ENCODE measurements at regions not wholly inside any gene's neighbourhood (a gene's known extent, or its start where the extent isn't known, plus 50 kb on each side); places are given as distances from the start of the nearest gene placed in this dataset.

DNA sequence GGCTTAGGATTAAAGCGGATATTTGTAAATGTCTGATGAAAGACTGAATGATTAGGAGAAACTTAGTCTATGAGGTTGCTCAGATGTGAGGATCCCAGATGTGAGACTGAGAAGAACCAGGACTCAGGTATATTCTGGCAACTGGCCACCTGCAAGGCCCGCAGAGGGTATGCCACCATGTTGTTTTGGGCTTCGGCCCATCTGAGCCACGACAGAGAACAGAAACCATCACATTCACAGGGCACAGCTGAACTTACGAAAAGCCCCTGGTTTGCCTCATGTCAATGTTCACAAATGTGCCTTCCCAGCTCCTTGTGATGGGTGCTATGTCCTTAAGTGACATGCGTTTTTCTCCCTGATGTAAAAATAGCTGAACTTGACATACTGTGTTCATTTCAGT lies 412.5 kb upstream of the RORA start:
- Histone ChIP-seq H3K9me3 (ENCODE audit: control insufficient read depth in 2 of 2, low read length in 2 of 2) (no peaks in the 10 kb centered on the region), H3K27ac (ENCODE audit: insufficient read depth, low read length, poor library complexity, severe bottlenecking) (no peak overlapping the region), H3K4me3 (ENCODE audit: low read depth, low read length) (no peak overlapping the region), H3K4me1 (ENCODE audit: control insufficient read depth, insufficient read depth, low read length, poor library complexity, severe bottlenecking) (no peaks in the 10 kb centered on the region), H3K27me3 (ENCODE audit: control insufficient read depth, insufficient read depth, low read length) (no peaks in the 10 kb centered on the region), H3K36me3 (ENCODE audit: control insufficient read depth, insufficient read depth, low read length) (no peaks in the 10 kb centered on the region)
- no peak overlapping the region for H3K27ac Mint-ChIP-seq
- no peak for ATAC-seq (ENCODE audit: low read depth in 2 of 2)
- no peak for DNase-seq
- H3K27me3 Mint-ChIP-seq: peaks cover 19% of the 10 kb centered on the region
- no peak overlapping the region for H3K4me3 Mint-ChIP-seq
- no peaks in the 10 kb centered on the region for H3K9me3 Mint-ChIP-seq
- H3K36me3 Mint-ChIP-seq: no peaks in the 10 kb centered on the region
- no peaks in the 10 kb centered on the region for H3K4me1 Mint-ChIP-seq

DNA sequence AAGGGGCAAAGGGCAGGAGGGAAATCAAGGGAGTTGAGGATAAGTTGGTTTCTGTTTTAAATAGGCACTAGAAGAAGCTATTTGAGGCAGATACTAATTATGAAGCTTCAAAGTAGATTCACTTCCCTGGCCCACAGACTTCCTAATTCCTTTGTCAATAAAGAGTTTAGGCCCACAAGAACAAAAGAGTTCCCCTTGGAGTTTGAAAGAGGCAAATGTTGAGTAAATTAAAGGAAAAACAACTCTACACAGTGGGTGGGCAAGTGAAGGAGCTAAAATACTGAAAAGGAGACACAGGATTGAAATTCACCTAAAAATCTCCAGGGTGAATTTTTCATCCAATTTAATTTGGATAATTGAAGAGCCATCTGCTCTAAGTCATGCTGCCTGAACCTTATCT lies 411.7 kb upstream of the RORA start:
- H3K4me1 Mint-ChIP-seq: no peaks in the 10 kb centered on the region
- Histone ChIP-seq H3K27ac (ENCODE audit: insufficient read depth, low read length, poor library complexity, severe bottlenecking) (no peak overlapping the region), H3K36me3 (ENCODE audit: control insufficient read depth, insufficient read depth, low read length) (no peaks in the 10 kb centered on the region), H3K9me3 (ENCODE audit: control insufficient read depth in 2 of 2, low read length in 2 of 2) (no peaks in the 10 kb centered on the region), H3K4me1 (ENCODE audit: control insufficient read depth, insufficient read depth, low read length, poor library complexity, severe bottlenecking) (no peaks in the 10 kb centered on the region), H3K4me3 (ENCODE audit: low read depth, low read length) (no peak overlapping the region), H3K27me3 (ENCODE audit: control insufficient read depth, insufficient read depth, low read length) (no peaks in the 10 kb centered on the region)
- H3K4me3 Mint-ChIP-seq: no peak overlapping the region
- no peaks in the 10 kb centered on the region for H3K9me3 Mint-ChIP-seq
- H3K27ac Mint-ChIP-seq: no peak overlapping the region
- ATAC-seq (ENCODE audit: low read depth in 2 of 2) (no peak), DNase-seq (no peak)
- peaks cover 19% of the 10 kb centered on the region for H3K27me3 Mint-ChIP-seq
- H3K36me3 Mint-ChIP-seq: no peaks in the 10 kb centered on the region

DNA sequence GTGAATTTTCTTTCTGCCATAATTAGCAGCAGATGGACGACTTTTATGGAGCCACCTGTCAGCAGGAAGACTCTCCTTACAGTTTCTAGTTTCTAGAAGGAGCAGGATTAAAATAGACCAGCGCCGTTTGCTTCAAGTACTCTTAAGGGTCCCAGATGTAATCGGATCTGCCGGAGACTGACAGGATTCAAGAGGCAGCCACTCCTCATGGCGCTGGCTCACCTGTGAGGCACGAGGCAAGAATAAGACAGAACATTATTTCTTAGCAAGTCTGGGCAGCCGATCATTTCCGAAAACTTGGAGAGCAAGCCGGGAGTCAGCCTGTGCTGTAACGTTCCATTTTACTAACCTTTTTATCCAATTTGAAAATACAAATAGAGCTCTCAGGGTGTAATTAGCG lies 410.4 kb upstream of the RORA start:
- Histone ChIP-seq H3K36me3 (ENCODE audit: control insufficient read depth, insufficient read depth, low read length) (no peaks in the 10 kb centered on the region), H3K4me3 (ENCODE audit: low read depth, low read length) (no peak overlapping the region), H3K27ac (ENCODE audit: insufficient read depth, low read length, poor library complexity, severe bottlenecking) (no peak overlapping the region), H3K4me1 (ENCODE audit: control insufficient read depth, insufficient read depth, low read length, poor library complexity, severe bottlenecking) (no peaks in the 10 kb centered on the region), H3K9me3 (ENCODE audit: control insufficient read depth in 2 of 2, low read length in 2 of 2) (no peaks in the 10 kb centered on the region), H3K27me3 (ENCODE audit: control insufficient read depth, insufficient read depth, low read length) (no peaks in the 10 kb centered on the region)
- peaks cover 11% of the 10 kb centered on the region for H3K27me3 Mint-ChIP-seq
- H3K27ac Mint-ChIP-seq: no peak overlapping the region
- no peaks in the 10 kb centered on the region for H3K36me3 Mint-ChIP-seq
- no peaks in the 10 kb centered on the region for H3K9me3 Mint-ChIP-seq
- no peaks in the 10 kb centered on the region for H3K4me1 Mint-ChIP-seq
- DNase-seq (no peak), ATAC-seq (ENCODE audit: low read depth in 2 of 2) (no peak)
- H3K4me3 Mint-ChIP-seq: no peak overlapping the region

DNA sequence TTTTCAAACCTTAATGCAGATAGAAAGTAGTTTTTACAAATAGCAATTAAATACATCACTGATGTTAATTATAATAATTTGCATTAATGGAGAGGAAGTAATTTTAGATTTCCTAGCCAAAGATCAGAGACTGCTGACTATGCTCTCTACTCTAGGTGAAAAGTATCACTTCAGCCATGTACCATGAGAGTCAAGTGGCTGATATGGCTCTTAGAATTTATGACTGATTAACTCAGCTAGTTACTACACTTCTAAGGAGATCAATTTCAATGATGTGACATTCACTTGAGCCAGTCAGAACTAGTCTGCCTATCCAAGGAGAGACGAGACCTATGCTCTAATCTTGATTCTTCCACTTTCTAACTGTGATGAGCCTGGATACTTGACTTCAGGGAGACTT lies 405.7 kb upstream of the RORA start:
- H3K27ac ChIP-seq (ENCODE audit: insufficient read depth, low read length, poor library complexity, severe bottlenecking): no peak overlapping the region
- H3K9me3 ChIP-seq (ENCODE audit: control insufficient read depth in 2 of 2, low read length in 2 of 2): no peaks in the 10 kb centered on the region
- no peak overlapping the region for H3K27ac Mint-ChIP-seq
- no peak overlapping the region for H3K4me3 ChIP-seq (ENCODE audit: low read depth, low read length)
- no peaks in the 10 kb centered on the region for H3K4me1 ChIP-seq (ENCODE audit: control insufficient read depth, insufficient read depth, low read length, poor library complexity, severe bottlenecking)
- ATAC-seq (ENCODE audit: low read depth in 2 of 2): no peak
- no peak overlapping the region for H3K4me3 Mint-ChIP-seq
- no peak for DNase-seq
- H3K36me3 ChIP-seq (ENCODE audit: control insufficient read depth, insufficient read depth, low read length): no peaks in the 10 kb centered on the region
- no peaks in the 10 kb centered on the region for H3K27me3 ChIP-seq (ENCODE audit: control insufficient read depth, insufficient read depth, low read length)
- no peaks in the 10 kb centered on the region for H3K4me1 Mint-ChIP-seq
- no peaks in the 10 kb centered on the region for H3K36me3 Mint-ChIP-seq
- H3K27me3 Mint-ChIP-seq: no peaks in the 10 kb centered on the region
- peaks cover 0 to under 1% (median 0%) of the 10 kb centered on the region in 7 donors for H3K9me3 Mint-ChIP-seq

DNA sequence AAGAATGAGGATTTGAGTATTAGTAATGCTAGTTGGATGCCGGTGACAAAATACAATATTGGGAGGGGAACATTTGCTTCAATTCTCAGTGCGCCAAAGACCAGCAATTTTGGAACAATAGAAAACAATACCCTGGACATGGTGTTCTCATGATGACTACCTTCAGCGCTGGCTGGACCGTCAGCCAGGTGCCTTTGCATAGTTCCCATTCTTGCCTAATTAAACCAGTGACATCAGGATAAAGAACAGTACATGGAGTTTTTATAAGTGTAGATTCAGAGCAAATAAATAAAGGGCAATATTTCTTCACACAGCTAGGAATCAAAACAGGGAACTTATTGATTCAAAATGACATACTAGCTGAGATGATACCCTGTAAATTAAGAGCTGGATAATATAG lies 404.8 kb upstream of the RORA start:
- Mint-ChIP-seq H3K27ac (no peak overlapping the region), H3K4me1 (no peaks in the 10 kb centered on the region), H3K27me3 (no peaks in the 10 kb centered on the region), H3K36me3 (no peaks in the 10 kb centered on the region), H3K4me3 (no peak overlapping the region), H3K9me3 (peaks cover 0 to 2% (median 0%) of the 10 kb centered on the region in 7 donors)
- Histone ChIP-seq H3K9me3 (ENCODE audit: control insufficient read depth in 2 of 2, low read length in 2 of 2) (no peaks in the 10 kb centered on the region), H3K27ac (ENCODE audit: insufficient read depth, low read length, poor library complexity, severe bottlenecking) (no peak overlapping the region), H3K36me3 (ENCODE audit: control insufficient read depth, insufficient read depth, low read length) (no peaks in the 10 kb centered on the region), H3K27me3 (ENCODE audit: control insufficient read depth, insufficient read depth, low read length) (no peaks in the 10 kb centered on the region), H3K4me1 (ENCODE audit: control insufficient read depth, insufficient read depth, low read length, poor library complexity, severe bottlenecking) (no peaks in the 10 kb centered on the region), H3K4me3 (ENCODE audit: low read depth, low read length) (no peak overlapping the region)
- DNase-seq: no peak
- no peak for ATAC-seq (ENCODE audit: low read depth in 2 of 2)

DNA sequence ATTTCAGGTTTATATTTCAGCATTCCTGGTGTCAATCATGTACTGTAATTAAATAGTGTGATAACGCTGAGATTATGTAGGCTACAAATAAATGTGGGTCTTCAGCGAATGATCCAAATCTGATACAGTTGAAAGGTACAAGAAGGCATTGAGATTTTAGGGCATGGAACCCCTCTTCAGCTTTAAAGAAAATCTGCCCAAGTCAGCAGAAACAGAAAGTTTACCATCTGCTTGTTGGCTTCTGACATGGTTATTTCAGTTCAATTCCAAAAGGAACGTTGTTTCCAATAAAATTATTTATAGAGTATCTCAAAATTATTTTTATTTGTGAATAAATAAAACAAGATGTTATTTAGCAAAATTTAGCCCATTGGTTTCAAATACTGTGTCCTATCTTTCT lies 400.2 kb upstream of the RORA start:
- H3K4me3 ChIP-seq (ENCODE audit: low read depth, low read length): no peak overlapping the region
- H3K9me3 Mint-ChIP-seq: peaks cover 0 to 2% (median 0%) of the 10 kb centered on the region in 7 donors

DNA sequence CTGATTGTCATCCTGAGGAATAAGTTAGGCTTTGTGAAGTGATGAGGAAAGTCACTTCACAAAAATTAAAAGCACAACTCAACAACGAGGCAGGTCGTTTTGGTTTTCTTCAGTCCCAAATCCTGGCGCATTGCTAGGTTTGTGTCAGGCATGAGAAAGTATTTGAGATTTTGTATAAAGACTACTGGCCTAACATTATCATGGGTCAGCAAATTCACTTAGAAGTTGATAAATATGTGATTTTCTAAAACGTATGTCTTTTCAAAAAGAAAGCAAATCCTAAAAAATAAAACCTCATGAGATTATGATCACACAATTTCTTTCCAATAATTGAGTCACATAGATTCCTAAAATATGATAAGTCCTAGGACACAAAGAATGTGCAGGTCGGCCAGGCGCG lies 395.8 kb upstream of the RORA start:
- Mint-ChIP-seq H3K27ac (no peak overlapping the region), H3K4me1 (peaks cover 0 to 1% (median 0%) of the 10 kb centered on the region in 4 donors), H3K36me3 (no peaks in the 10 kb centered on the region), H3K9me3 (peaks cover 0 to 2% (median 0%) of the 10 kb centered on the region in 7 donors), H3K4me3 (no peak overlapping the region), H3K27me3 (peaks cover 10% of the 10 kb centered on the region)
- no peaks in the 10 kb centered on the region for H3K36me3 ChIP-seq (ENCODE audit: control insufficient read depth, insufficient read depth, low read length)
- H3K9me3 ChIP-seq (ENCODE audit: control insufficient read depth in 2 of 2, low read length in 2 of 2): no peaks in the 10 kb centered on the region
- DNase-seq (no peak), ATAC-seq (ENCODE audit: low read depth in 2 of 2) (no peak)
- no peak overlapping the region for H3K4me3 ChIP-seq (ENCODE audit: low read depth, low read length)
- H3K27ac ChIP-seq (ENCODE audit: insufficient read depth, low read length, poor library complexity, severe bottlenecking): no peak overlapping the region
- no peaks in the 10 kb centered on the region for H3K4me1 ChIP-seq (ENCODE audit: control insufficient read depth, insufficient read depth, low read length, poor library complexity, severe bottlenecking)
- H3K27me3 ChIP-seq (ENCODE audit: control insufficient read depth, insufficient read depth, low read length): no peaks in the 10 kb centered on the region

More for the DNA sequence above, 400.2 kb upstream of the RORA start:
- Histone ChIP-seq H3K4me1 (ENCODE audit: control insufficient read depth, insufficient read depth, low read length, poor library complexity, severe bottlenecking) (no peaks in the 10 kb centered on the region), H3K27ac (ENCODE audit: insufficient read depth, low read length, poor library complexity, severe bottlenecking) (no peak overlapping the region), H3K27me3 (ENCODE audit: control insufficient read depth, insufficient read depth, low read length) (no peaks in the 10 kb centered on the region), H3K9me3 (ENCODE audit: control insufficient read depth in 2 of 2, low read length in 2 of 2) (no peaks in the 10 kb centered on the region), H3K36me3 (ENCODE audit: control insufficient read depth, insufficient read depth, low read length) (no peaks in the 10 kb centered on the region)
- DNase-seq (no peak), ATAC-seq (ENCODE audit: low read depth in 2 of 2) (no peak)
- Mint-ChIP-seq H3K4me1 (no peaks in the 10 kb centered on the region), H3K36me3 (no peaks in the 10 kb centered on the region), H3K27me3 (peaks cover 10% of the 10 kb centered on the region), H3K4me3 (no peak overlapping the region), H3K27ac (no peak overlapping the region)

DNA sequence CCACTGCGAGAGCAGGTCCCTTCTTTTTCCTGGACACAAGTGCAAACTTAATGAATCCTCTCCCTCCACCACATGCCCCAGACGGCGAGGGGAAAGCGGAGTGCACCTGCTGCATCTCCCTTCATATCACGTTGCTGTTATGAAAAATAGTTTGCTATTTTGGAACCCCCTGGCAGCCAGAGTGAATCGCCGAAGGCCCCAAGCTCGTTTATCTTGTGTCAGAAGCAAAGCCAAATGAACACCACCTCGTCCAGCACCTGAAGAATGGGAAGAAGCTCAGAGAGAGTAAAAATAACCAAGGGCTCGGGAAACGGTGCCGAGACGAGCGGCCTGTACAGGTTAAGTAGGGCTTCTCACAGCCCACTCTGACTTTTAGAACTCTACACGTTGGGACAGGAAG lies 394.6 kb upstream of the RORA start:
- ATAC-seq (ENCODE audit: low read depth in 2 of 2) (no peak), DNase-seq (no peak)
- H3K4me1 ChIP-seq (ENCODE audit: control insufficient read depth, insufficient read depth, low read length, poor library complexity, severe bottlenecking): no peaks in the 10 kb centered on the region
- Mint-ChIP-seq H3K36me3 (no peaks in the 10 kb centered on the region), H3K4me1 (peaks cover 0 to 1% (median 0%) of the 10 kb centered on the region in 4 donors), H3K27ac (no peak overlapping the region), H3K9me3 (no peaks in the 10 kb centered on the region), H3K4me3 (no peak overlapping the region), H3K27me3 (peaks cover 10% of the 10 kb centered on the region)
- no peaks in the 10 kb centered on the region for H3K27me3 ChIP-seq (ENCODE audit: control insufficient read depth, insufficient read depth, low read length)
- H3K27ac ChIP-seq (ENCODE audit: insufficient read depth, low read length, poor library complexity, severe bottlenecking): no peak overlapping the region
- H3K36me3 ChIP-seq (ENCODE audit: control insufficient read depth, insufficient read depth, low read length): no peaks in the 10 kb centered on the region
- no peak overlapping the region for H3K4me3 ChIP-seq (ENCODE audit: low read depth, low read length)
- H3K9me3 ChIP-seq (ENCODE audit: control insufficient read depth in 2 of 2, low read length in 2 of 2): no peaks in the 10 kb centered on the region

All from CD4-positive, CD25-positive, alpha-beta regulatory T cell (primary cell).